ENCODE measurements at regions not wholly inside any gene's neighbourhood (a gene's known extent, or its start where the extent isn't known, plus 50 kb on each side); places are given as distances from the start of the nearest gene placed in this dataset.

- DNase-seq (ENCODE audit: low read depth) = no peak
- Histone ChIP-seq H3K36me3 (ENCODE audit: control insufficient read depth, insufficient read depth, low read length) (no peaks in the 10 kb centered on the region), H3K4me3 (ENCODE audit: low read depth, low read length) (no peak overlapping the region), H3K27me3 (ENCODE audit: control insufficient read depth, insufficient read depth, low read length) (peaks cover 1% of the 10 kb centered on the region)
- TF ChIP-seq, protein P1, sequence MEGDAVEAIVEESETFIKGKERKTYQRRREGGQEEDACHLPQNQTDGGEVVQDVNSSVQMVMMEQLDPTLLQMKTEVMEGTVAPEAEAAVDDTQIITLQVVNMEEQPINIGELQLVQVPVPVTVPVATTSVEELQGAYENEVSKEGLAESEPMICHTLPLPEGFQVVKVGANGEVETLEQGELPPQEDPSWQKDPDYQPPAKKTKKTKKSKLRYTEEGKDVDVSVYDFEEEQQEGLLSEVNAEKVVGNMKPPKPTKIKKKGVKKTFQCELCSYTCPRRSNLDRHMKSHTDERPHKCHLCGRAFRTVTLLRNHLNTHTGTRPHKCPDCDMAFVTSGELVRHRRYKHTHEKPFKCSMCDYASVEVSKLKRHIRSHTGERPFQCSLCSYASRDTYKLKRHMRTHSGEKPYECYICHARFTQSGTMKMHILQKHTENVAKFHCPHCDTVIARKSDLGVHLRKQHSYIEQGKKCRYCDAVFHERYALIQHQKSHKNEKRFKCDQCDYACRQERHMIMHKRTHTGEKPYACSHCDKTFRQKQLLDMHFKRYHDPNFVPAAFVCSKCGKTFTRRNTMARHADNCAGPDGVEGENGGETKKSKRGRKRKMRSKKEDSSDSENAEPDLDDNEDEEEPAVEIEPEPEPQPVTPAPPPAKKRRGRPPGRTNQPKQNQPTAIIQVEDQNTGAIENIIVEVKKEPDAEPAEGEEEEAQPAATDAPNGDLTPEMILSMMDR (IDR thresholded peaks at IDR 0.05; ENCODE audit: insufficient read depth, low read length, severe bottlenecking) = no peak
- no peak for FAIRE-seq
These were observed 102.5 kb upstream of the CDH5 start for GRCh38 chr16:66263973-66264310.

DNA sequence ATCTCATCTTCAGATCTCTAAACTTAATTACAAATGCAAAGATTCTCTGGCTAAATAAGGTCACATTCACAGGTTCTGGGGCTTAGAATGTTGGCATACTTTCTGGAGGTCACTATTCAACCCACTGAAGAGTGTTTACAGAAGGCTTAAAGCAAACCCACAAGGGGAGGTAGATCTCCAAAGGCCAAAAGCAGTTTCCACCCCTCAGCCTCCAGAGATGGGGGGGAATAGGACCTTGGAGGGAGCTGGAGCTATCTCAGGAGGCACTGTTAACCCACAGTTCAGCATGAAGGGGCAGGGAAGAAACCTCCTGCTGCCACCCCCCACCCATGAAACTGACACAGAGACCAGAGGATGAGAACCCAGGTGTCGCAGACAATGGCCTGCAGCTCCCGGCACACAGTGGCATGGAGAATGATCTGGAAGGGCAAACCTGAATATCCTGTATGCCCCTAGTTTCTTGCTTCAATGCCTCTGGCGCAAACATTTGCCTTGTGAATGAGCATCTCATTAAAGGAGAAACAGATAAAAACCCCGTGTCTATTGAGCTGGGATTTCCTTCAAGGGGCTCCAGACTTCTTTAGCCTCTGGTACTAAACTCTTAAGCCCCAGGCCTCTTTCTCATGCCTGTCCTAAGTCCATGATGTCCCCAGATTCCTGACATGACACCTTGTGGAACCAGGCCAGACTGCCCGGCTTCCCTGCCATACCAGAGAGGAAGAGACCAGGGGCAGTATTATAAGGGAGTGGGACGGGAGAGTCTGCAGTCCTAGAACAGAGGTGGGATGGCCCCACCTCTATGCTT lies 103.1 kb upstream of the CDH5 start:
- TF ChIP-seq, protein P1 (IDR thresholded peaks at IDR 0.05; ENCODE audit: insufficient read depth, low read length, severe bottlenecking) = no peak
- DNase-seq (ENCODE audit: low read depth) = no peak
- no peak for FAIRE-seq

GRCh38 chr16:66262253-66263167 lies 104.0 kb upstream of the CDH5 start:
- Histone ChIP-seq H3K36me3 (ENCODE audit: control insufficient read depth, insufficient read depth, low read length) (no peaks in the 10 kb centered on the region), H3K27me3 (ENCODE audit: control insufficient read depth, insufficient read depth, low read length) (peaks cover 1% of the 10 kb centered on the region), H3K4me3 (ENCODE audit: low read depth, low read length) (no peak overlapping the region)
- DNase-seq (ENCODE audit: low read depth) (no peak), FAIRE-seq (no peak)
- TF ChIP-seq, protein P1 (IDR thresholded peaks at IDR 0.05; ENCODE audit: insufficient read depth, low read length, severe bottlenecking) = no peak

More for the DNA sequence above, 103.1 kb upstream of the CDH5 start:
- Histone ChIP-seq H3K27me3 (ENCODE audit: control insufficient read depth, insufficient read depth, low read length) (peaks cover 1% of the 10 kb centered on the region), H3K36me3 (ENCODE audit: control insufficient read depth, insufficient read depth, low read length) (no peaks in the 10 kb centered on the region), H3K4me3 (ENCODE audit: low read depth, low read length) (no peak overlapping the region)

- FAIRE-seq (no peak), DNase-seq (ENCODE audit: low read depth) (no peak)
- no peak overlapping the region for H3K4me3 ChIP-seq (ENCODE audit: low read depth, low read length)
- TF ChIP-seq, protein P1 (IDR thresholded peaks at IDR 0.05; ENCODE audit: insufficient read depth, low read length, severe bottlenecking) = no peak
- no peaks in the 10 kb centered on the region for H3K36me3 ChIP-seq (ENCODE audit: control insufficient read depth, insufficient read depth, low read length)
- H3K27me3 ChIP-seq (ENCODE audit: control insufficient read depth, insufficient read depth, low read length) = peaks cover 1% of the 10 kb centered on the region
These were observed 104.7 kb upstream of the CDH5 start for GRCh38 chr16:66261826-66262225.

GRCh38 chr16:66260522-66261254 lies 105.8 kb upstream of the CDH5 start:
- H3K4me3 ChIP-seq (ENCODE audit: low read depth, low read length) = no peak overlapping the region
- H3K36me3 ChIP-seq (ENCODE audit: control insufficient read depth, insufficient read depth, low read length) = no peaks in the 10 kb centered on the region
- TF ChIP-seq, protein P1 (IDR thresholded peaks at IDR 0.05; ENCODE audit: insufficient read depth, low read length, severe bottlenecking) = no peak
- DNase-seq (ENCODE audit: low read depth) (no peak), FAIRE-seq (peak; percentile 95)
- peaks cover 1% of the 10 kb centered on the region for H3K27me3 ChIP-seq (ENCODE audit: control insufficient read depth, insufficient read depth, low read length)

Measured in bronchial epithelial cell (primary cell).